Uterus (tissue), 3 donors: ENCODE measurements at regions not wholly inside any gene's neighbourhood (a gene's known extent, or its start where the extent isn't known, plus 50 kb on each side); places are given as distances from the start of the nearest gene placed in this dataset.

Experiments
- DNase-seq, 2 donors: peaks; one replicate each; pipeline ENCODE4 v3.0.0-alpha.2; 2019 to 2020
- H3K27ac ChIP-seq, 2 donors: fragments of 200-600 bp; sonication (generic); 1 replicate in 1 of 2; 2 replicates in 1 of 2; pipeline ENCODE4 v1.5.1; 2016 to 2018
- H3K27me3 ChIP-seq, 2 donors: fragments of 200-600 bp; sonication (generic); one replicate each; pipeline ENCODE4 v1.5.1; 2018 to 2019; ENCODE audit warnings: control low read depth in 1 of 2
- H3K36me3 ChIP-seq, 2 donors: fragments of 200-600 bp; sonication (generic); one replicate each; pipeline ENCODE4 v1.5.1; 2019; ENCODE audit warnings: control low read depth in 1 of 2
- H3K4me1 ChIP-seq, 2 donors: fragments of 200-600 bp; sonication (generic); one replicate each; pipeline ENCODE4 v1.5.1; 2018 to 2019; ENCODE audit warnings: control low read depth in 1 of 2
- H3K4me3 ChIP-seq, 2 donors: fragments of 200-600 bp; sonication (generic); 1 replicate in 1 of 2; 2 replicates in 1 of 2; pipeline ENCODE4 v1.5.1; 2018 to 2019; ENCODE audit warnings: mild to moderate bottlenecking in 1 of 2
- H3K9me3 ChIP-seq, 2 donors: fragments of 200-600 bp; sonication (generic); one replicate each; pipeline ENCODE4 v1.5.1; 2019; ENCODE audit warnings: control low read depth in 1 of 2
- POLR2A ChIP-seq, 2 donors: fragments of 450-650 bp; IDR thresholded peaks; one replicate each; pipeline ENCODE4 v1.6.1; 2016; ENCODE audit warnings: antibody characterized with exemption in 2 of 2, mild to moderate bottlenecking in 1 of 2, moderate library complexity in 1 of 2
- intact Hi-C: fragments of 100-400 bp; cut with DNase I; formaldehyde crosslinking; loops from one replicate; pipeline ENCODE4 v1.15.1; 2023; ENCODE audit warnings: low total_unique reads
- TF ChIP-seq, protein P1 (sequence below), 4 experiments: fragments of 200-600 bp in 2 of 4; fragments of 450-650 bp in 2 of 4; sonication (generic) in 2 of 4; IDR thresholded peaks; one replicate each; pipeline ENCODE4 v1.5.1; 2016 to 2019; ENCODE audit warnings: antibody characterized with exemption in 4 of 4, mild to moderate bottlenecking in 2 of 4, moderate library complexity in 1 of 4
- donor health status: DM: yes; HTN: yes; CAD: no.

- no peak overlapping the region for H3K4me3 ChIP-seq
- TF ChIP-seq POLR2A (IDR thresholded peaks at IDR 0.05) = no peak
- TF ChIP-seq, protein P1, sequence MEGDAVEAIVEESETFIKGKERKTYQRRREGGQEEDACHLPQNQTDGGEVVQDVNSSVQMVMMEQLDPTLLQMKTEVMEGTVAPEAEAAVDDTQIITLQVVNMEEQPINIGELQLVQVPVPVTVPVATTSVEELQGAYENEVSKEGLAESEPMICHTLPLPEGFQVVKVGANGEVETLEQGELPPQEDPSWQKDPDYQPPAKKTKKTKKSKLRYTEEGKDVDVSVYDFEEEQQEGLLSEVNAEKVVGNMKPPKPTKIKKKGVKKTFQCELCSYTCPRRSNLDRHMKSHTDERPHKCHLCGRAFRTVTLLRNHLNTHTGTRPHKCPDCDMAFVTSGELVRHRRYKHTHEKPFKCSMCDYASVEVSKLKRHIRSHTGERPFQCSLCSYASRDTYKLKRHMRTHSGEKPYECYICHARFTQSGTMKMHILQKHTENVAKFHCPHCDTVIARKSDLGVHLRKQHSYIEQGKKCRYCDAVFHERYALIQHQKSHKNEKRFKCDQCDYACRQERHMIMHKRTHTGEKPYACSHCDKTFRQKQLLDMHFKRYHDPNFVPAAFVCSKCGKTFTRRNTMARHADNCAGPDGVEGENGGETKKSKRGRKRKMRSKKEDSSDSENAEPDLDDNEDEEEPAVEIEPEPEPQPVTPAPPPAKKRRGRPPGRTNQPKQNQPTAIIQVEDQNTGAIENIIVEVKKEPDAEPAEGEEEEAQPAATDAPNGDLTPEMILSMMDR (IDR thresholded peaks at IDR 0.05) = no peak
- no peak for DNase-seq
- H3K36me3 ChIP-seq = no peaks in the 10 kb centered on the region
- peaks cover 0 to 3% of the 10 kb centered on the region in 2 donors for H3K27me3 ChIP-seq
- no peak overlapping the region for H3K27ac ChIP-seq
- H3K4me1 ChIP-seq = no peaks in the 10 kb centered on the region
- no peaks in the 10 kb centered on the region for H3K9me3 ChIP-seq
- intact Hi-C loops = no loop called here
Observed at GRCh38 chr22:27273436-27273835, 528.1 kb downstream of the MN1 start.

GRCh38 chr22:27273853-27274252 is 527.7 kb downstream of the MN1 start:
- H3K27ac ChIP-seq = no peak overlapping the region
- no peaks in the 10 kb centered on the region for H3K9me3 ChIP-seq

GRCh38 chr22:27274770-27275449 is 526.6 kb downstream of the MN1 start:
- DNase-seq = no peak
- no peak overlapping the region for H3K27ac ChIP-seq
- intact Hi-C loops = no loop called here
- no peak overlapping the region for H3K4me3 ChIP-seq
- no peaks in the 10 kb centered on the region for H3K27me3 ChIP-seq
- H3K9me3 ChIP-seq = no peaks in the 10 kb centered on the region
- H3K4me1 ChIP-seq = no peaks in the 10 kb centered on the region
- no peaks in the 10 kb centered on the region for H3K36me3 ChIP-seq
- TF ChIP-seq, protein P1 (IDR thresholded peaks at IDR 0.05) = no peak
- no peak for TF ChIP-seq POLR2A (IDR thresholded peaks at IDR 0.05)

More at GRCh38 chr22:27273853-27274252, 527.7 kb downstream of the MN1 start:
- no peak for DNase-seq
- Histone ChIP-seq H3K4me1 (no peaks in the 10 kb centered on the region), H3K27me3 (peaks cover 0 to 3% of the 10 kb centered on the region in 2 donors), H3K36me3 (no peaks in the 10 kb centered on the region), H3K4me3 (no peak overlapping the region)
- TF ChIP-seq POLR2A (IDR thresholded peaks at IDR 0.05) = no peak
- TF ChIP-seq, protein P1 (IDR thresholded peaks at IDR 0.05) = no peak
- intact Hi-C loops = no loop called here

DNA sequence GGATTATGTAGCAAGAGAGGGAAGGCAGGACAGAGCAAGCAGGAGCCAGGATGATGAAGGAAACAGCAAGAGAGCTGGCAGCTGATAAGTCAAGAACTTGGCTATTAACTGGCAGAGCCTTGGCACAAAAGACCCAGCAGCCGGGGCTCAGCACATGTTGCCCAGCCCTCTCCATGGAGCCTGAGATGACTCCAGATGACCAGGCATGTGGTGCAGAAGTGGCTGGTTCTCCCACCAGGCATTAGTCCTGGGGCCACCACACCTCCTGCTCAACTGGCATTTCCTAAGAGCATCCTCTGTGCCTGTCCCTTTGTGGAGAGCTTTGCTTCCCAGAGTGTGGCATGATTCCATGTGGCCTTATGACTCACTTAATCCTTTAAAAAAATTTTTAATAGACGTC is 522.6 kb downstream of the MN1 start:
- no peak overlapping the region for H3K27ac ChIP-seq
- no peaks in the 10 kb centered on the region for H3K9me3 ChIP-seq
- H3K27me3 ChIP-seq = no peaks in the 10 kb centered on the region
- no peaks in the 10 kb centered on the region for H3K4me1 ChIP-seq
- TF ChIP-seq POLR2A (IDR thresholded peaks at IDR 0.05) = no peak
- TF ChIP-seq, protein P1 (IDR thresholded peaks at IDR 0.05) = no peak
- no peak for DNase-seq
- intact Hi-C loops = no loop called here
- no peaks in the 10 kb centered on the region for H3K36me3 ChIP-seq
- no peak overlapping the region for H3K4me3 ChIP-seq

- TF ChIP-seq POLR2A (IDR thresholded peaks at IDR 0.05) = no peak
- TF ChIP-seq, protein P1 (IDR thresholded peaks at IDR 0.05) = no peak
- Histone ChIP-seq H3K36me3 (no peaks in the 10 kb centered on the region), H3K27ac (no peak overlapping the region), H3K4me3 (no peak overlapping the region), H3K9me3 (no peaks in the 10 kb centered on the region), H3K27me3 (no peaks in the 10 kb centered on the region), H3K4me1 (no peaks in the 10 kb centered on the region)
- no peak for DNase-seq
- intact Hi-C loops = no loop called here
Observed at GRCh38 chr22:27283240-27283639, 518.3 kb downstream of the MN1 start.
